Upper lobe of right lung (tissue), 1 donor: ENCODE measurements at regions not wholly inside any gene's neighbourhood (a gene's known extent, or its start where the extent isn't known, plus 50 kb on each side); places are given as distances from the start of the nearest gene placed in this dataset.

ENCODE experiments used
- ATAC-seq: fragments of 200-7000 bp; cut with Tn5 transposase; one replicate; pipeline ENCODE4 v1.9.1; 2020; ENCODE audit warnings: mild to moderate bottlenecking, moderate library complexity
- DNase-seq: peaks from one replicate; pipeline ENCODE4 v3.0.0-alpha.2; 2020
- H3K27ac ChIP-seq: fragments of 200-600 bp; one replicate; pipeline ENCODE4 v1.8.0; 2022
- H3K27me3 ChIP-seq: fragments of 200-600 bp; one replicate; pipeline ENCODE4 v1.8.0; 2022; ENCODE audit warnings: mild to moderate bottlenecking
- H3K36me3 ChIP-seq: fragments of 200-600 bp; one replicate; pipeline ENCODE4 v1.8.0; 2022
- H3K4me1 ChIP-seq: fragments of 200-600 bp; one replicate; pipeline ENCODE4 v1.8.0; 2022
- H3K4me3 ChIP-seq: fragments of 200-600 bp; one replicate; pipeline ENCODE4 v1.8.0; 2022; ENCODE audit warnings: mild to moderate bottlenecking
- H3K9me3 ChIP-seq: fragments of 200-600 bp; one replicate; pipeline ENCODE4 v1.8.0; 2022
- CTCF ChIP-seq: fragments of 200-600 bp; IDR thresholded peaks from one replicate; pipeline ENCODE4 v1.8.0; 2022; ENCODE audit warnings: antibody characterized with exemption
- intact Hi-C: fragments of 100-400 bp; cut with DNase I; formaldehyde crosslinking; loops from one replicate; pipeline ENCODE4 v1.11.0; 2022
- donor health status: DM: no; HTN: yes; CAD: no; lungs with severe emphysema.

- Histone ChIP-seq H3K4me3 (no peak overlapping the region), H3K27ac (no peak overlapping the region), H3K4me1 (peaks cover 6% of the 10 kb centered on the region), H3K9me3 (peaks cover 4% of the 10 kb centered on the region), H3K36me3 (no peaks in the 10 kb centered on the region), H3K27me3 (no peaks in the 10 kb centered on the region)
- DNase-seq (no peak), ATAC-seq (no peak)
- TF ChIP-seq CTCF = no peak
- intact Hi-C loops = no loop called here
These were observed 64.5 kb upstream of the DAB2 start for GRCh38 chr5:39489263-39489662.

- Histone ChIP-seq H3K27ac (no peak overlapping the region), H3K9me3 (peaks cover 4% of the 10 kb centered on the region), H3K27me3 (no peaks in the 10 kb centered on the region), H3K36me3 (no peaks in the 10 kb centered on the region), H3K4me3 (no peak overlapping the region), H3K4me1 (peaks cover 5% of the 10 kb centered on the region)
- ATAC-seq (no peak), DNase-seq (no peak)
- no peak for TF ChIP-seq CTCF
- intact Hi-C loops = no loop called here
These were observed 62.0 kb upstream of the DAB2 start for GRCh38 chr5:39486790-39487189.

GRCh38 chr5:39486361-39486760 is 61.6 kb upstream of the DAB2 start:
- Histone ChIP-seq H3K27me3 (no peaks in the 10 kb centered on the region), H3K4me3 (no peak overlapping the region), H3K36me3 (no peaks in the 10 kb centered on the region), H3K4me1 (peaks cover 5% of the 10 kb centered on the region), H3K27ac (no peak overlapping the region), H3K9me3 (peaks cover 4% of the 10 kb centered on the region)
- DNase-seq (peak; percentile 75), ATAC-seq (peak; percentile 91)
- intact Hi-C loops = no loop called here
- TF ChIP-seq CTCF = no peak

- no peak for DNase-seq
- H3K27ac ChIP-seq = no peak overlapping the region
- H3K9me3 ChIP-seq = no peaks in the 10 kb centered on the region
- no peak for TF ChIP-seq CTCF
- H3K4me3 ChIP-seq = no peak overlapping the region
- no peaks in the 10 kb centered on the region for H3K36me3 ChIP-seq
- no peak for ATAC-seq
- no peaks in the 10 kb centered on the region for H3K27me3 ChIP-seq
- H3K4me1 ChIP-seq = peaks cover 5% of the 10 kb centered on the region
- intact Hi-C loops = no loop called here
These were observed 60.3 kb upstream of the DAB2 start for GRCh38 chr5:39485079-39485478.

GRCh38 chr5:39484673-39485072 is 59.9 kb upstream of the DAB2 start:
- H3K9me3 ChIP-seq = no peaks in the 10 kb centered on the region
- no peak for DNase-seq
- H3K27ac ChIP-seq = no peak overlapping the region
- no peak for ATAC-seq
- H3K4me3 ChIP-seq = no peak overlapping the region
- H3K36me3 ChIP-seq = no peaks in the 10 kb centered on the region
- peaks cover 5% of the 10 kb centered on the region for H3K4me1 ChIP-seq
- TF ChIP-seq CTCF = no peak
- no peaks in the 10 kb centered on the region for H3K27me3 ChIP-seq
- intact Hi-C loops = no loop called here

GRCh38 chr5:39482098-39482497 is 57.3 kb upstream of the DAB2 start:
- Histone ChIP-seq H3K4me1 (peaks cover 5% of the 10 kb centered on the region), H3K36me3 (no peaks in the 10 kb centered on the region), H3K4me3 (no peak overlapping the region), H3K9me3 (no peaks in the 10 kb centered on the region), H3K27me3 (no peaks in the 10 kb centered on the region), H3K27ac (no peak overlapping the region)
- DNase-seq = no peak
- intact Hi-C loops = no loop called here
- no peak for ATAC-seq
- TF ChIP-seq CTCF = no peak
